SK-MEL-5 (cell line): ENCODE measurements at regions not wholly inside any gene's neighbourhood (a gene's known extent, or its start where the extent isn't known, plus 50 kb on each side); places are given as distances from the start of the nearest gene placed in this dataset.
A peak's percentile ranks its signal among the peaks of the same experiment; 100 is the strongest.
"Not testable (repeated sequence)": the region's sequence is repeated elsewhere in the genome, so short reads cannot be mapped to it uniquely, and the experiment has no call there.

Experiments used
- DNase-seq: peaks from one replicate; pipeline ENCODE4 v3.0.0-alpha.2; 2016; ENCODE audit warnings: low read depth, low spot score
- in situ Hi-C: cut with HindIII; loops from 2 replicates; pipeline ENCODE4 v1.10.0; 2016; ENCODE audit warnings: low sequenced_read_pairs, high pct_unique_total_duplicates, low pct_unique_long_range_greater_than_20kb

GRCh38 chr7:53326634-53327033, 291.2 kb downstream of the POM121L12 start:
- no peak for DNase-seq

DNA sequence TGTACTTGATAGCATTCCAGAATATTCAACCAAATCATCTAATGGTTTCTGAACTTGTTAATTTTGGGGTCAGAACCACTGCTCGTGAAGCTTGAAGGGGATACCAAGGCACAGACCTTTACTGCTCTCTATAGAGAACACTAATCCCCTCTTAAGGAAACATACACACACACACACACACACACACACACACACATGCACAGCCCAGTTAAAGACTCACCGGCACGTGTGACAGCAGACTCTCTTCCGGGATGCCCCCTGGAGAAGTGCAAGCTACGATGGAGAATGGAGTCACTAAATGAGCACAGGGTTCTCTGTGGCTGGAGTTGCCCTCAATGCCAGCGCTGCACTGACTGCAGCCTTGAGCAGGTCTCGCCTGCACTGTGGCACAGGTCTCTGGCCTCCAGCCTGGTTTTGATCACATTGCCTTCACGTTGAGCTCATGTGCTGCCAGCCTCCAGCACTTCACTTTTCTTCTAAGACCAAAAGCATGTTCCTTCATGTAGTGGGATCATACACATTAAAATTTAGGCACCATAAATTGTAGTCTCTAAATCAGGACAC, 300.8 kb downstream of the POM121L12 start:
- in situ Hi-C loops = no loop called here
- no peak for DNase-seq

More at GRCh38 chr7:53326634-53327033, 291.2 kb downstream of the POM121L12 start:
- in situ Hi-C loops = no loop called here

DNA sequence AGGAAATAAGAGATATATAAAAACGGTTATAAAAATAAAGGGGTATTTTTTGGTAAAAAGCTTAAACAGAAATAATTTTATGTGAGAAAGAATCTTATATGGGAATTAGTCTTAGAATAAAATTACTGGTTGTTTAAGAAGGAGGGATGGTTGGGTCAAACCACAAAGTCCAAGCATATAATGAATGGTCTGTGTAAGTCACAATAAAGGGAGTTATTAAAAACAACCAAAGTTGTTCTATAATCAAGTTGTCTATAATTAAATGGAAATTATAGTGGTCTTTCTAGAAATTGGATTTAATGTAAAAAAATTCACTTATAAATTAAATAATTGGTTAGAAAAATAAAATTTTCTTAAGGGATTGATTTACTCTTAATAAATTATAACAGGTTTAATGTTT, 304.8 kb downstream of the POM121L12 start:
- in situ Hi-C loops = no loop called here
- no peak for DNase-seq

- DNase-seq = peak; percentile 70
- in situ Hi-C loops = no loop called here
These were observed 314.8 kb downstream of the POM121L12 start for GRCh38 chr7:53350241-53350640.

DNA sequence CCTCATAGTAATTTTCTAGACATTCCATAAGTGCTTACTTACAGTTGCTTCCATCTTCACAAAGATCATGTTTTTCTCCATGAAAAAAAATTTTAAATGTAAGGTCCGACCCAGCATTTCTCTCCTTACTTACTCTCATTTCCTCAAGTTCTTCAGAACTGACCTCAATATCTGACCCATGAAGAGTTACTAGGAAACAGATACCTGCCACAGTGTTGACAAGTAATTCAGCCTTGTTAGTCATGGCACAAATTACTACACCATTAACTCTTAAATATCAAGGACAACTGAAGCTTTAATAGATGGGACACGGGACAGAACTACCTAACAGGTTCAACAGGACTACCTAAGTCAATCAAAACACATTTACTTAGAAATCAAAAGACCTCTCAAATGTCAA, 316.2 kb downstream of the POM121L12 start:
- no peak for DNase-seq
- in situ Hi-C loops = no loop called here

DNA sequence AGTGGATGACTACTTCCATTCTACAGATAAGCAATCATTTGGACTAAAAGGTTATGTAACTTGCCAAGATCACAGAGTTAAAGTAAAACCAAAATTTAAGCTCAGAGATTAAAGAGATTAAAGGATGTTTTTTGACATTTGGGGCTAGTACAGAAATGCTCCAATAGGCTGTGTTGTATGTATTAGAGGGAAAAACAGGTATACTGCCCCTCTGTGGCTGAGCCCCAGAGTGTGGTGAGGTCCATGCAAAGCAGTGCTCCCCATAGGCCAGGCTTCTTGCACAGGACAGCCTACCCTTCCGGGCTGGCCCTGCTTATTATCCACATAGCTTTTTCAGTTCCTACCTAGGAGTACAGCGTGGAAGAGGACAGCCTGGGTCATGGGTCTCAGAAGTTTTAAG, 322.8 kb downstream of the POM121L12 start:
- in situ Hi-C loops = no loop called here
- DNase-seq = no peak

- in situ Hi-C loops = no loop called here
- DNase-seq = no peak
These were observed 347.7 kb downstream of the POM121L12 start for GRCh38 chr7:53383131-53383530.

GRCh38 chr7:53385239-53385638, 349.8 kb downstream of the POM121L12 start:
- in situ Hi-C loops, DNase-seq: not testable (repeated sequence)

DNA sequence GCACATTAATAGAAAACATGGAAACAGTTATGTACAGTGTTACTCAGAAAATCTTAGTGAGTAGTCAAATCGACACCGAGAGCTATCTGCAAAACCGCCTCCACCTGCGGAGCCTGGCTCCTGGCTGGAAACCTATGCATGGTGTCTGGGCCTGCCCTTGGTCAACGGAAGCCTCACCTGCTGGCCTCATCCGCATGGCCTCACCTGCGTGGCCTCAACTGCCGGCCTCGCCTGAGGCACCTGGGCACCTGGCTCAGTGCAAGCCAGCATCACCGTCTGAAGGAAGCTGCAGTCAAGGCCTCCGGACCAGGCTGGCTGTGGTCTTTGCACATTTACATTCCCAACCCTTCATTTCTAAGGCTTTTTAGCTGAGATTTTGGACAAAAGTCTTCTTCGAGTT, 352.1 kb downstream of the POM121L12 start:
- in situ Hi-C loops = no loop called here
- DNase-seq = no peak

- in situ Hi-C loops = no loop called here
- DNase-seq = no peak
These were observed 362.5 kb downstream of the POM121L12 start for GRCh38 chr7:53397911-53398310.

GRCh38 chr7:53398566-53398965, 363.1 kb downstream of the POM121L12 start:
- in situ Hi-C loops = no loop called here

GRCh38 chr7:53413021-53413420, 377.6 kb downstream of the POM121L12 start:
- no peak for DNase-seq
- in situ Hi-C loops = no loop called here

More at GRCh38 chr7:53398566-53398965, 363.1 kb downstream of the POM121L12 start:
- no peak for DNase-seq

GRCh38 chr7:53415816-53416215, 380.4 kb downstream of the POM121L12 start:
- no peak for DNase-seq
- in situ Hi-C loops = no loop called here

DNA sequence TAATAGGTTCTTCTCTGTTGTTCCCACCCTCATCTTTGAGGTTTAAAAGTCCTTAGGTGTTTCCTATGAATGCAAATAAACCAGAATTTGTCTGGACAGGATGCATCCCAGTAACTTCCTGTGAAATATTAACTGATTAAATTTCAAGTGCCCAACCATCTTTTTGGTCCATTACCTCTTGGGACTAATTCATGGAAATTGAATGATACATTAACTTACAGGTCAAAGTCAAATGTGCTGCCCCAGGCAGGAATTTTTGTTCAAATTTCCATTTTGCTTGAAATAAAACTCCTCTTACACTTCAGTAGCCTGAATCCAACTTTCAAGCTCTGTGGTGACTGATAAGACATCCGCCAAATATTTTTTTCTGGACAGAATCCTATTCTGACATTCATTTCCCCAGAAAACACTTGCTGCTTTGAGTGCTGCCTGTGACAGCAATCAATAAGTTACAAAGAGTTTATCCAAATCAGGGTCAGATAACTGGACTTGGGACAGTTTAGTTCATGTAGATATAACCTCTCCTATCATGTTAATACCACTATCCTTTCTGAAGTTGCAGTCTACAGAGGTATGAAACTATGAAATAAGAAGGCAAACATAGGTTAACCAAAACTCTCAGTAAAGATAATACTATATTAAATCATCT, 383.5 kb downstream of the POM121L12 start:
- in situ Hi-C loops = no loop called here

GRCh38 chr7:53420550-53420949, 385.1 kb downstream of the POM121L12 start:
- DNase-seq = no peak
- in situ Hi-C loops = no loop called here

More for the DNA sequence above, 383.5 kb downstream of the POM121L12 start:
- no peak for DNase-seq

GRCh38 chr7:53422291-53422690, 386.9 kb downstream of the POM121L12 start:
- in situ Hi-C loops = no loop called here
- DNase-seq = no peak

DNA sequence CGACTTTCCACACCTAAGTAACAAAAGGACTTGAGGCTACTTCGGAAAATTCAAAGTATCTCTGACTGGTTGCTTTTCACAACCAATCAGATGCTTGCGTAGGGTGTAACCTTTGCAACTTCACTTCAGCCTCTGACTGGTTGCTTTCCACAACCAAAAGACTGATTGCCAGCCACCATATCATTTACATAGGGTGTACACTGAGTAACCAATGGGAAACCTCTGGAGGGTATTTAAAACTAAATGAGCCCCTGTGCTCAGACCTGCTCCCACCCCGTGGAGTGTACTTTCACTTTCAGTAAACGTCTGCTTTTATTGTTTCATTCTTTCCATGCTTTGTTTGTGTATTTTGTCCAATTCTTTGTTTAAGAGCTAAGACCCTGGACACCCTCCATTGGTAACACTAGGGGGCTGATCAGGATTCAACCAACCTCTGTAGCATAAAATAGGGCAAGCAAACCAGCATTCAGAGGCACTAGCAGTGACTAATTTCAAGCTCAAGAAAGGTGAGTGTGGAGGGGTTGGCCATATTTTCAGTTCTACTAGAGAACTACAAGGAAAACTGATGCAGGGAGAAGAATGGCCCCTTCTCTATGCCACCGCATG, 390.8 kb downstream of the POM121L12 start:
- no peak for DNase-seq
- in situ Hi-C loops = no loop called here

DNA sequence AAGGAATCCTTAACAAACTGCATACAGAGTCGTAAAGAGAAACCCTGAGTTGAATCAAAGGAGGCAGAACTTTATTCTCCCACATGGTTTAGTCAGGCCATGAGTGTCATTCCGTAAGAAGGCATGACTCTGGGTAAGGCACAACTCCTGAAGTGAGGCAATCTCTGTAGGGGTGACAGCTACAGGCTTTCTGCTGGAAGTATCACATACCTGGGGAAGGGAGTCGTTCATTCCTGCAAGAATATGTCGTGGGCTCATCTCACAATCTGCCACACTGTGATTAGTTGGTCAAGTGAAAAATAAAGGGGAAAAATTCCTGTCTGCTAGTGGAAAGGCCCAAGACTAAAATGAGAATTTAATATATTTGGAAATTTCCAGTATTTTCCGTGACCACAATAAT, 392.6 kb downstream of the POM121L12 start:
- in situ Hi-C loops = no loop called here
- DNase-seq = no peak

DNA sequence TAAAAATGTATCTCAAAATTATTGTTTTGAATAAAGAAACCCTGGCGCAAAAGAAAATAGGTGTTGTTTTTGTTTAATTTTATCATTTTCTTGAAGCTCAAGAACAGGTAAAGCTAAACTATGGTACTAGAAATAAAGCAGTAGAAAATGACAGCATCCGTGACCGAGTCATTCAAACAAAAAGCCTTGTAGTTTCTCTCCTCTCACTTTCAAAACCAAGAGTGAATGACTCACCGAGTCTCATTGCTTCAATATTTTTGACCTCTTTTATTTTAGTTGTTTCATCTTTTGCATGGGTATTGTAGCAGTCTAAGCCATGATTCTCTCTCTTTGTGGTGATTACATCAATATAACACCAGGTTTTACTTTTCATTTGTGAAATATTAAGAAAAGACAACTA, 396.5 kb downstream of the POM121L12 start:
- in situ Hi-C loops = no loop called here
- DNase-seq = no peak
